NCI-H526 (cell line): ENCODE measurements at regions not wholly inside any gene's neighbourhood (a gene's known extent, or its start where the extent isn't known, plus 50 kb on each side); places are given as distances from the start of the nearest gene placed in this dataset.

ENCODE experiments used
- DNase-seq, 2 experiments: peaks; one replicate each; lab custom pipeline; 2025; lab: John Stamatoyannopoulos, UW

- DNase-seq: no peak
Observed at GRCh38 chr6:80728830-80729229, 622.4 kb downstream of the BCKDHB start.

GRCh38 chr6:80728101-80728750 is 621.8 kb downstream of the BCKDHB start:
- no peak for DNase-seq

- DNase-seq: no peak
Observed at GRCh38 chr6:80725156-80725930, 618.9 kb downstream of the BCKDHB start.

DNA sequence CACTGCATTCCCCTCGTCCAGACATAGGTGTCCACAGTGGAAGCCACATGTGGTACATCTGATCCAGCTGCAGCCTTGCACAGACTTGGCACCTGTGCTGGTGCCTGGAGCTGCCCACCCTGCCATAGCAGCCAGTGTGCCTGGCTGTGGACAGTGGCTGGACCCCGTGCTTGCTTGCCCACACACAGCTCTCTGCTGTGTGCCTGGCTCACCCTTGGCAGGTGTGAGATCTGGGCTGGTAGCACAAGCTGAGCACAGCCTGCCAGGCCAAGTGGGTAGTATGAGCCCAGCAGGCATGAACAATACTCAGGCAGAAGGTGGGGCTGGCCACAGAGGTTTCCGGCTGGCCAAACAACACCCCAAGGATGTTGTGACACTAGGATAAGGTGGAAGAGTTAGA is 614.4 kb downstream of the BCKDHB start:
- no peak for DNase-seq

DNA sequence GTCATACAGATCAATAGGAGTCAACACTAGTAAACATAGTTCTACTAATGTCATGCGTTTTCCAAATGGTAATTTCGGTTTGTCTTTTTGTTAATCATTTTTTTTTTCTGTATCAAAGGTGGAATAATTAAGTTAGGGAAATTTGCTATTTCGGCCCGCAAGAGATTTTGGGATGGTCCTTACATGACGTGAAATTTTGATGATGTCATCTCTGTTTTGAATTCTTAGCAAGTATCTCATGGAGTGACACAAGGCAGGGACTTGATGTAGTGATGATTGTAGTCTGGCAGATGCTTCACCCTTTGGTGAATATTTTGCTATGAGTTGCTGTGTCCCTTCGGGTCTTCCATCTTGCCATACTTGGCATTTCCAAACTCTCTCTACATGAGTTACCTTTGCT is 608.0 kb downstream of the BCKDHB start:
- no peak for DNase-seq

- DNase-seq: no peak
Observed at GRCh38 chr6:80698459-80698858, 592.0 kb downstream of the BCKDHB start.

DNA sequence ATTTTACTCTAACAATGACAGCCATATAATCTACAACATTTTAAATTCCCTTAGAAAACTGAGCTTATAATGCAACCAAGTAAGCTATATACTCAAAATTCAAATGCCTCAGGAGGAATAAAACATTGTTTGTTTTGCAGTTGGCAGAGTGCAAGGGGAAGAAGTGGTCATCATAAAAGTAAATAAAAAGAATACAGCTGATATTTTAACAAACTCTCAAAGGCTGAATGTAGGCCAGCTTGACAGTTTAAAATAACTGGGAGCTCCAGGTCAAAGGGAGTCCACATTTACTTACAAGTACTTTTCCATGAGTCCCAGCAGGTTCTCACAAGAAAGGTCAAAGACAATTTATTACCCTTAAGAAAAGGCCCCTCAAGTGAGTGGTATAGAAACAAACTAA is 589.8 kb downstream of the BCKDHB start:
- DNase-seq: no peak

DNA sequence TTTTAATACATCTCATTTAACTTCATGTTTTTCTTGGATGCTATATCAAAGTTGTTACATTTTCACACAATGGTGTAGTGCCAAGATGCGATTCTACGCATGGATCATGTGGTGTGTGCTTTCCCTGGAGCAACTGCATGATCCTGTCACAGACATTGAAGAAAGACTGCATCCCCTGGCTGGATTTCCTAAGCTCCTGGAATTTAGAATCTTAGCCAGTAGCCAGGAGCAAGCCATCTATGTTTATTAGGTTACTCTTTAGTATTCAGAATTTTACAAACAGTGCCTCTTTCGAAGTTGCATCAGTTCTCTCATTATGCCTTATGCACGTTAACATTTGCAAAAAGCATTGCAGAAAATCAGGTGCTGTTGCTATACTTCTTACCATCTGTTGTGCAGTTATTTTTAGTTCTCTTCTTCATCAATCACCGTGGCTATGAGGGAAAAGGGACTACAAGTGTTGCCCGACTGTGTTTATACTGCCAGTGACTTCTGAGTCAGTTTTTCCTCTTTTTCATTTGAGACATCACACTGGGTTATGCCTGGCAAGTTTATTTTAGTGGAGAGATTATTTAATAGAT is 584.2 kb downstream of the BCKDHB start:
- no peak for DNase-seq

GRCh38 chr6:80689716-80690395 is 583.4 kb downstream of the BCKDHB start:
- DNase-seq: no peak

DNA sequence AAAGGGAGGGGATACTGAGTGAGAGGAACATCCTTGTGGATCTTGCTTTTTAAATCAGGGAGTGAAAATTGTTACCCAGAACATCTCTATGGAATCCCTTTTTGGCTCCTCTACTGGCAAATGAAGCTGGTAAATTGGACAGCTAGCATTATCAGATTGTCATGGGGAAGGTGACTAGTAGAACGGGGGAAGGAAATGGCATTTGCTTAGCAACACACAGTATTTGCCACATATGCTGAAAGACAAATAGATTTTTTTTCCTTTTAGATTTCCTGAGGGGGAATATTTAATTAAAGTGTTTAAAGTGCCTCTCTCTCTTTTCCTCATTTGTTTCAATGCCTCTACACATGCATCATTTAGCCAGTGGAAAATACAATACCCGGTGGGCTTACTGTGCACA is 573.5 kb downstream of the BCKDHB start:
- DNase-seq: no peak

- DNase-seq: no peak
Observed at GRCh38 chr6:80676386-80676785, 569.9 kb downstream of the BCKDHB start.

DNA sequence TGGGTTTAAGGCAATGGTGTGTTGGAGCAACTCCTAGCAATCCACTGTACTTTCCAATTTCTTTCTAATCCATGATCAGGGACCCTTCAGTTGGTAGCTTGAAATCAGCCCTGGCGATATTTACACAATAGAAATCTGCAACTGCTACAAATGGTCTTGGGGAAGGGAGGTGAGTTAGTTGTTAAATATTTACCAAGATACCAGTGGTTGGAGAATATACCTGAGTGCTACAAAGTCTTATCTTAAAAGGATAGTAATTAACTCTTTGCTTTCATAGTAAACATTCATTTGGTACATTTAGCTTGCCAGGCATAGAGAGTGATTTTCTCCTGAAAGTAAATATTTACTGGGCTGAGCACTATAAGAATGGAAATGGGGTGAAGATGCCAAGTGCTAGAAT is 568.2 kb downstream of the BCKDHB start:
- no peak for DNase-seq

GRCh38 chr6:80673367-80673766 is 566.9 kb downstream of the BCKDHB start:
- no peak for DNase-seq

DNA sequence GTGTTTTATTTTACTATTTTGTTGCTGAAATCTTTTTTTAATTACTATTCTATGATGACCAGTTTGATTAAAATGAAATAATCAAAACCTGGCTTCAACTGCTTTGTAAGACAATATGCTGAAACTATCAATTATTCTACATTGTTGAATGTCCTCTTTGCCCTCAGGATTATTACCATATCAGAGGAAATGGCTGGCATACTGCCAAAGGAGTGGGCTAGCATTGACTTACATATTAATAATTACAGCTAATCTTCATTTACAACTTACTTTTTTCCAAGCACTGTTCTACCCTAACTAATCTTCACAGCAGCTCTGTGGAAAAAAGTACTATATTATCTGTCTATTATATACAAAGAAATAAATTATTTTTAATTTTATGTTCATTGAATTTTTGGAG is 560.5 kb downstream of the BCKDHB start:
- DNase-seq: no peak

GRCh38 chr6:80658926-80659325 is 552.5 kb downstream of the BCKDHB start:
- no peak for DNase-seq

GRCh38 chr6:80647156-80647555 is 540.7 kb downstream of the BCKDHB start:
- DNase-seq: no peak

- DNase-seq: no peak
Observed at GRCh38 chr6:80643881-80644280, 537.4 kb downstream of the BCKDHB start.

GRCh38 chr6:80642452-80642851 is 536.0 kb downstream of the BCKDHB start:
- DNase-seq: no peak

DNA sequence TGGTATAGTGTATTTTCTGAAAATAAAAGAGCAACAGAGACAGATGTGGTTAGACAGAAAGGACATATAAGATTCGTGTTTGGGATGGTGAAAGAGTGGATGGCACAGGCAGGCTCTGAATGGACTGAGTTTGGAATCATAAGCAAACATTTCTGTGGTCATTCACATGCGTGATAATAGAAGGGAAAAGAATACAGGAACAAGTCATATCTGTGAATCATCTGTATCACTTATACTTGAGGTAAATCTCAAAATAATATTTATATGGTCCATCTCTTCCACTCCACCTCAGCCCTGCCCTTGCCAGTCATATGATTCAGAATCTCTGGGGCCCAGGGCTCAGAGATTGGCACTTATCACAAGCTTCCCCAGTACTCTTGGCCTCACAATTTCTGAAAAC is 535.1 kb downstream of the BCKDHB start:
- no peak for DNase-seq

DNA sequence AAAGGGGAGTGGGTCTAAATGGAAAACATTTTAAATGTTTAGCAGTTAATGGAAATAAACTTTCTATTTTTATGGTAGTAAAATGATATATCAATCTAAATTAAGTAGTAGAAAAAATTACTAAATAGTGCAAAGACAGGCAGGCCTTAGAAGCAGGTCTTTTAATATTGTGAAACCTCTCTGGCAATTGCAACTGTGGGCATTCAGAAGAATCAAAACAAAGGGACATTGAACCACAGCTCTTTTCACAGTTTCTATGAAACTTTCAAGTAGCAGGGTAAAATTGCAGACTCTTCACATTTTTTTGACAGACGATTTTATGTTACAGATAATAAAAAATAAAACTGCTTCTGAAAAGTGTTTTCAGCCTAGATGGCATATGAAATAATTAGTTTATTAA is 533.7 kb downstream of the BCKDHB start:
- no peak for DNase-seq

DNA sequence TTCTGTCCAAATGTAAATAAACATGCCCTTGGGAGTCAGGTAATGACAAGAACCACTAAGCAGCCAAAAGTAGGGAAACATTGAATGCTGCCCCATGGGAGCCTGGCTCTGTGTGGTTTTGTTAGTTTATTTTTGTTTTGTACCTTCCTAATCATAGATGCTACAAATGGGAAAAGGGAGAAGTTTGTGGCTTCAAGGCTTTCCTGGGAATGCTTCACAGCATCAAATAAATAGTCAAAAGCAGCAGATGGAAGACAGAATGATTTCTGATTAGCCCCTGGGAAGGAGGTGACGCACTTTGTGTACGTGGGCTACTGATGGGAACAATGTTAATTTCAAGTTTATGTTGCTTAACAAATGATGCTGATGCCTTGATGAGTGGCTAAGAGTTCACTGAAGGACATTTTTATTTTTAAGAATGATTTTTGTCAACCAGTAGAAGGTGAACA is 532.7 kb downstream of the BCKDHB start:
- no peak for DNase-seq

- DNase-seq: no peak
Observed at GRCh38 chr6:80638213-80639055, 532.0 kb downstream of the BCKDHB start.
